NCI-H2029 (cell line): ENCODE measurements at regions not wholly inside any gene's neighbourhood (a gene's known extent, or its start where the extent isn't known, plus 50 kb on each side); places are given as distances from the start of the nearest gene placed in this dataset.
"Not testable (repeated sequence)": the region's sequence is repeated elsewhere in the genome, so short reads cannot be mapped to it uniquely, and the experiment has no call there.

Experiments used
- DNase-seq: peaks from one replicate; lab custom pipeline; 2025; lab: John Stamatoyannopoulos, UW

- no peak for DNase-seq
These were observed 1899.5 kb downstream of the MAT2B start for GRCh38 chr5:165404917-165405316.

GRCh38 chr5:165405340-165405739, 1899.9 kb downstream of the MAT2B start:
- DNase-seq: no peak

DNA sequence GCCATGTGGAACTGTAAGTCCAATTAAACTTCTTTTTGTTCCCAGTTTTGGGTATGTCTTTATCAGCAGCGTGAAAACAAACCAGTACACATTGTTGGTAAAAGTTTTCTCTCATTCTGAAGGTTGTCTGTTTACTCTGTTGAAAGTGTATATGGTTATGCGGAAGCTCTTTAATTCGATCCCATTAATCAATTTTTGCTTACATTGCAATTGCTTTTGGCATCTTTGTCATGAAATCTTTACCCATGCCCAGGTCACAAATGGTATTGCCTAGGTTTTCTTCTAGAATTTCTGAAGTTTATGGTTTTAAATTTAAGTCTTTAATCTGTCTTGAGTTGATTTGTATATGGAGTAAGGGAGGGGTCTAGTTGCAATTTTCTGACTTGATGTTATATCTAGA, 1901.9 kb downstream of the MAT2B start:
- no peak for DNase-seq

- no peak for DNase-seq
These were observed 1905.1 kb downstream of the MAT2B start for GRCh38 chr5:165410476-165410875.

DNA sequence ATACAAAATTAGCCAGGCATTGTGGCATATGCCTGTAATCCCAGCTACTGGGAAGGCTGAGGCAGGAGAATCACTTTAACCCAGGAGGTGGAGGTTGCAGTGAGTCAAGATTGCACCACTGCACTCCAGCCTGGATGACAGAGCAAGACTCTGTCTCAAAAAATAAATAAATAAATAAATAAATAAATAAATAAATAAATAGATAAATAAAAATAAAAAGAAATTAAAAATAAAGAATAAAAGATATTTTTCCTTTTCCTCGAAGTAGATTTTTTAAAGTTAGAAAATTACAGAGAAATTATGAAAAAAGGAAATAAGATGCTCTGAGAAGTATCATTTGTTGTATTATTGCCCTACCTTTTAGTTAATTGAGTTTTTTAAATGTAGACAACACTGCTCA, 1906.1 kb downstream of the MAT2B start:
- not testable (repeated sequence) for DNase-seq

DNA sequence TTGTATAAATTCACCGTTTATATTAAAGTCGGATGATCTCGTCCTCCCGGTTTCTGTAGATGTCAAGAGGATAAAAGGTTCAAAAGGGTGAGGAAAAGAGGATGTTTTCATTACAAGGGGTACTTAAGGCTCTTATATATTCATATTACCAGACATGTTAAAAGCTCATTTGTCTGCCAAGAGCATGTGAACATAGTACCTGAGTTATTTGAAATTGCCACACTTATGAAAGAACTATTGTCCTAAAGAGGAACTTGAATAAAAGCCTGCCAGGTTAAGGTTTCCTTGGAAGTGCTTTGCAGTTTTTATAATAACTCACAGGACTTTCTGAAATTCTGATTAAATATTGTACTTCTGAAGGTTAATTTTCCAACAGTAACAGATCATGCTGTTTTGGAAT, 1915.1 kb downstream of the MAT2B start:
- DNase-seq: no peak

- no peak for DNase-seq
These were observed 1918.4 kb downstream of the MAT2B start for GRCh38 chr5:165423697-165424299.

GRCh38 chr5:165425594-165425993, 1920.2 kb downstream of the MAT2B start:
- DNase-seq: no peak

- DNase-seq: no peak
These were observed 1943.3 kb downstream of the MAT2B start for GRCh38 chr5:165448753-165449152.

GRCh38 chr5:165457859-165458481, 1952.6 kb downstream of the MAT2B start:
- no peak for DNase-seq

DNA sequence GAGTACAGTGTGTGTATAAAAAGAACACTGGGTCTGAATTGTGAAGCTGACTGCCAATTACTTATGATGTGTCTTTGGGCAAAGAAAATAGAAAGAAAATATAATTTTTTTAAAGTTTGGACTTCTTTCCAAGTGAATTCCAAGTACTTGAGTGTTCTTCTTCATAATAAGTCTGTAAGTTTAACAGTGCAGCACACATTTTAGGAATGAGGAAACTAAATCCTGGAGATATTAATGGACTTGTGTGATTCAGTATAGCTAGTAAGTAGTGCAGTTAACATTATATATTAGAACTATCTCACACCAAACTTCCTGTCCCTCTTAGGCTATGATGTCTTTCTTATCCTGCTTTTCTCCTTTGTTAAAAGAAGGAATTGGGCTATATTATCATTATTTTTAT, 1953.8 kb downstream of the MAT2B start:
- no peak for DNase-seq

- no peak for DNase-seq
These were observed 1955.5 kb downstream of the MAT2B start for GRCh38 chr5:165460911-165461310.

GRCh38 chr5:165477546-165477945, 1972.1 kb downstream of the MAT2B start:
- DNase-seq: no peak

- no peak for DNase-seq
These were observed 1990.5 kb downstream of the MAT2B start for GRCh38 chr5:165495829-165496380.

GRCh38 chr5:165497707-165498106, 1992.3 kb downstream of the MAT2B start:
- DNase-seq: no peak

DNA sequence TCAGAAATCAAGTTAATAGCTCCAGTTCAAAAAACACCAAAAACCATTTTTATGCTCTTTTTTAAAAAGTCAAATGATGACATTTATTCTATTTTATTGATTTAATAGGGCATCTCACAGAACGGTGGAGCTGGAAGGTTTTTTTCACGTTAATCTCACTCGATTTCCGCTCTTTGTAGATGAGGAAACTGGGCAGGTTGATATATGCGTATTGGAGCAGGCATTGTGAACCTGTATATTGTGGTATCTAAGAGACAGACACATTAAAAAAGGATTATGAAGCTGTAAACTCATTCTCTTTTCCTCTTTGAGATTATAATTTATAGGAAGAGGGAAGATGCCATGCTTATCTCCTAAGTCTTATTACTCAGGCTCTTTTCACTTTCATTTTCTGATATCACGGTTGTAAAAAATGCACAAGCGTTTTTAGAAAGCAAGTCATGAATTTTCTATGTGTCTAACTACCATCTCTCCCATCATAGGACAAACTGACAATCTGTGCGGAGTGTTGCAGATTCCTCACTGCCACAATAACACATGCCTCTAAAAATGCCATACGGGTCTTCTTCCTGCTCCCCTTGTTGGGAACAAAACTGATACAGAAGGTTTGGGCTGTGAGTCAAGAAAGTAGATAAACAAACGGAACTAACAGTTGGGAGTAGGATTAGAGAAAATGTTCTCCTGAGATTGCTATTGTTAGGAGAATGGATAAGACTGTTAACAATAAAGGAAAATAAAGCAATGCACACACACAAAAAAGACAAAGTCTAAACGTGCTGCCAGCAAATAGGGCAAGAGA, 1997.7 kb downstream of the MAT2B start:
- DNase-seq: no peak

- DNase-seq: no peak
These were observed 1999.3 kb downstream of the MAT2B start for GRCh38 chr5:165504674-165505073.

GRCh38 chr5:165508286-165508685, 2002.9 kb downstream of the MAT2B start:
- DNase-seq: no peak

DNA sequence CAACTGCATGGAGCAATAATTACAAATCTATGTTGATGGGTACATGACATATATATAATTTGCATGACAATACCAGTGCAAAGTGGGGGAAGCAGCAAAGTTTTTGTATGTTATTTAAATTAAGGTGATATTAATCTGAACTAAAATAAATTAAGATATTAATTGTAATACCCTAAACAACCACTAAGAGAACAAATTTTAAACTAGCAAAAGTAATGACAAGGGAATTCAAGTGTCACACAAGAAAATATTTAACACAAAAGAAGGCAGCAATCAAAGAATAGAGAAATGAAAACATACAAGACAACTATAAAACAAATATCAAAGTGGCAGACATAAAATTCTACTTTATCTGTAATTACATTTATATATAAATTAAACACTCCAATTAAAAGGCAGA, 2003.4 kb downstream of the MAT2B start:
- no peak for DNase-seq

GRCh38 chr5:165521816-165522610, 2016.6 kb downstream of the MAT2B start:
- DNase-seq: no peak

DNA sequence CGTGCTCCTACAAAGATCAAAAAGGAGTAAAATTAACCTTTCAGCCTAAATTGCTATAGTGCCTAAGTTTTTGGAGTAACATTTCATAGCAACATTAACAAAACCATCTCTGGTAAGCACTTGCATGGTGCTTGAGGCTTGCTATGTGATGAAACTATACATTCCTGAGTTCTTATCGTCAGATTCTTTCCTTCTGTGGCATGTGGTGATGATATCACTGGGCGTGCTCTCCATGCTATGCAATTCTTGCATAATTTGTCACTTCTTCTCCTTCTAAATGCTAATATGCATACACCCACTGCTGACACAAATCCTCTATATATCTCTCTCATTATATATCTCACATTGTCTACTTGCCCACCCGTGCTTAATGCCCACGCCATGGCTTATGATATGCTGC, 2019.9 kb downstream of the MAT2B start:
- no peak for DNase-seq

DNA sequence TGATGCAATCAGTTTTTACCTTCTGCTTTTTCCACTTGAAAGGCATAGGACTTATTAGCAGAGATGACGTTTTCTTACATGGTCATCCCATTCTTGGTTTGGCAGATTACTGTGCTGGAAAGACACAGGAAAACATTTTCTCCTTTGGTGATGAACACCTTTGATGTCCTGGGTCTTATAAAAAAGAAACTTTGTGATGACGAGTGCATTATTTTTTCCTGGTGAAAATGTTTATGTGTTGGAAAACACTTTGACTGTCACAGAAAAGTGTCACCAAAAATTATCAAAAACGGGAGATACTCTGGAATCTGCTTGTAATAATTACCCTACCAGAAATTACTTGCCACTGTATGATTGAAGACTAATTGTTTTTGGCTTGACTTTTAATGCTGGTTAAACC, 2020.9 kb downstream of the MAT2B start:
- no peak for DNase-seq
